HG03432 (cell line): ENCODE measurements at regions not wholly inside any gene's neighbourhood (a gene's known extent, or its start where the extent isn't known, plus 50 kb on each side); places are given as distances from the start of the nearest gene placed in this dataset.
A peak's percentile ranks its signal among the peaks of the same experiment; 100 is the strongest.
"Not testable (repeated sequence)": the region's sequence is repeated elsewhere in the genome, so short reads cannot be mapped to it uniquely, and the experiment has no call there.

ENCODE experiments used
- ATAC-seq: cut with Tn5 transposase; IDR thresholded peaks from one replicate; pipeline ENCODE4 v1.9.1; 2021; ENCODE audit warnings: mild to moderate bottlenecking, moderate library complexity; ENCODE audit not compliant: unreplicated experiment

DNA sequence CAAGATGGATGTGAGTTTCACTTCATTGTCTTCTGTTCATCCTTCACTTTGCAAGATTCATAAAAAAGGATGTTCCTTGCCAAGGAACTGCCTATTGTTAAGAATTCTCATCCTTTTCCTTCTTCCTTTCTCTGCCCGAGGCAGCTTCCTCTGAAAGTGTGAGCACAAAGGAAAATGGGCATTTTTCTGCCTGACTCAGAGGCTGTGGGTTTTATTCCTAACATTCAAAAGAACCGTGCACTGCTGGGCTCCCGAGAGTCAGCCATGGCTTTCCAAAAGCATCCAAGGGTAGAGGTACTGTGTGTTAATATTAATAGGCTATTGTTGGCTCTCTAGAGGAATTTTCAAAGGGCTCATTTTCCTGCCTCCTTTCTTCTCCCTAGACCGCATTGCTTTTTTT is 289.4 kb downstream of the ABCC12 start:
- no peak for ATAC-seq

DNA sequence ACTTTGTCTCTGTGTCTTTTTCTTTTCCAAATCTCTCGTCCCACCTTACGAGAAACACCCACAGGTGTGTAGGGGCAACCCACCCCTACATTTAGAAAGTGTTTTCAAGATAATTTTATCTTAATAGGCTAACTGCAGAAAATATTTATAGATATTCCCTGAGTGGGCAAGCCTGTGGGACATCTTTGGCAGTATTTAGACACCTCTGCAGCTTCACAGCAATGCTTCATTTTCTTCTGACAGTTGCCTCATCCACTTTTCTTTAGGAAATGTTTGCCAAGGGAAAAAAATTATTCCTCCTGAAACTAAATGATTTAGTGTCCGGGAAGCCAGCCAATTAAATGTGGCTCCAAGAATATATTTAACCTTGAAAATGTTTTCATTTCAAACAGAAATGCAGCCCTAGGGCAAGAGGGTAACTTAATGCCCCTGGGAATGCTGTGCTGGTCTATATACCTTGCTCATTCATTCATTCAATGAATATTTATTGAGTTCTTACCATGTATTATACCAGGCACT is 290.4 kb downstream of the ABCC12 start:
- no peak for ATAC-seq

DNA sequence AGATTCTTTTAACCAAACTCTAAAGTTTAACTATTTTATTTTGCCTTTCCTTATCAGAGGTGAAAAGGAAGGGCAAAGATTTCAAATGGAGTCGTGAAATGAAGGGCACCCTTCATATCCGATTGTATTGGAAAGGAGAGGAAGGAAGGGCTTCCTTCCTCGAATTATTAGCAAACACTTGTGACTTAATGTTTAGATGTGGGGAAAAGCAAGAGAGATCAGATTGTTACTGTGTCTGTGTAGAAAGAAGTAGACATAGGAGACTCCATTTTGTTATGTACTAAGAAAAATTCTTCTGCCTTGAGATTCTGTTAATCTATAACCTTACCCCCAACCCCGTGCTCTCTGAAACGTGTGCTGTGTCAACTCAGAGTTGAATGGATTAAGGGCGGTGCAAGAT is 291.5 kb downstream of the ABCC12 start:
- ATAC-seq, result not testable (repeated sequence)

DNA sequence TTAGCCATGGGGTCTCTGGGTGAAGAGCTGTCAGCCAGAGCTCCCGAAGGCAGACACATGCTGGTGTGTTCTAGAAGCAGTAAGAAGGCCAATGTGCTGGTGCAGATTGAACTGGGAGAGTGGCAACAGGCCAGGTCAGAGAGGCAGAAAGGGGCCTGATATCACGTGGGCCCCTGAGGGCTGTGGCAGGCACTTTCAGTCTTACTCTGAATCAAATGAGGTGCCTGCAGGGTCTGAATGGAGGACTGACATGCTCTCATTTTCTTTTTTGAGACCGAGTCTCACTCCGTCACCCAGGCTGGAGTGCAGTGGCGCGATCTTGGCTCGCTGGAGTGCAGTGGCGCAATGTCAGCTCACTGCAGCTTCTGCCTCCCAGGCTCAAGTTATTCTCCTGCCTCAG is 293.8 kb downstream of the ABCC12 start:
- ATAC-seq, result peak; percentile 72

DNA sequence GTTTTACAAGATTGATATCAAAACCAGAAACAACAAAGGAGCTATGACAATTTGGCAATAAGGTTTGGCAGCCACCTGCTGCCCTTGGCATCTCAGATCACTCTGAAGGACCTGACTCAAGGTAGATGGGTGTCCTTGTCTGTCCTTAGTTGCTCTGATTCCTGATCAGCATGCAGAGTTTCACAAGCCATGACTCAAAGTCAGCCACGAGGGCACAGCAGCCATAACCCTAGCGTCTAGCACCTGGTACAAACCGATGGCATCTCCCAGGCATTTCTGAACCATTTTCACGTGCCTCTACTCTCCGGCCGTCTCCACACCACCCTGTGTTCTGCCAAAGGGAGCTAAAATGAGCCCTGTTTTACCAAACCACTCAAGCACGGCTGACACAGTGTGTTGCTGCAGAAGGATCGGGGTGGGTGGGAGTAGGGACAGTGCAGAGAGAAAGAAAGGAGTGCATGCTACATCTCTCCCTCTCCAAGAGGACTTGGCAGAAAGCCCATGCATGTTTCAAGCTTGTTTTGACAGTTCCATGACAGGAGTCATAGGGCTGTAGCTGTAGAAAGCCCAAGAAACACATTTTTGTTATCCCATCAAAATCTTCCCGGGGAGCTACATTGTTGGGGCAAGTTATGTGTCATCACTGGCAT is 297.3 kb downstream of the ABCC12 start:
- no peak for ATAC-seq

DNA sequence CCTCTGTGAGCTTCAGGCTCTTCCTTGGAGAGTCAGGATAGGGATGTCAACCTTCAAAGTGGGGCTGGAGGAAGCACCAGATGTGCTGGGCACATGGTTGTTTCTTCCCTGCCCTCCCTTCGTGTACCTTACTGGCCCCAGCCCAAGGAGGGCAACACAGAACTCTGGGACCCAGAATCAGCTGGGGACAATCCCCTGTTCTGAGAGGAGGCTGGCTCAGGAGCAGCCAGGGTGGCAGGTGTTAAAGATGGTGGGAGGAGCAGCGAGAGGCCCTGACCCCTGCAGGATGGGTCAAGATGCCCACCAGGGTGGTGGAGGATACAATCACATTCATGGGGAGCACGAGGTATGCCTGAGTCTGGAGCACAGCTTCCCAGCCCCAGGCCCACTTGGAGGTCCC is 300.4 kb downstream of the ABCC12 start:
- ATAC-seq, result no peak

DNA sequence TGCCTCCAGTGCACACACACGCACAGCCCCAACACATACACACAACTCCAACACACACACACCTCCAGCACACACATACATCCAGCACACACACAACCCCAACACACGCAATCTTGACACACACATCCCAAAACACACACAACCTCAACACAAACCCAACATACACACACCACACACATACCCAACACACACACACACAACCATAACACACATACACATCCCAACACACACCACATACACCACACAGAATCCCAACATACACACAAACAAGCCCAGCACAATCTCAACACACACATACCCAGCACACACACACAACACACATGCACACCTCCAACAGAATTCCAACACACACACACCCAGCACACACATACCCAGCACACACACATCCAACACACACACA is 301.1 kb downstream of the ABCC12 start:
- no peak for ATAC-seq

DNA sequence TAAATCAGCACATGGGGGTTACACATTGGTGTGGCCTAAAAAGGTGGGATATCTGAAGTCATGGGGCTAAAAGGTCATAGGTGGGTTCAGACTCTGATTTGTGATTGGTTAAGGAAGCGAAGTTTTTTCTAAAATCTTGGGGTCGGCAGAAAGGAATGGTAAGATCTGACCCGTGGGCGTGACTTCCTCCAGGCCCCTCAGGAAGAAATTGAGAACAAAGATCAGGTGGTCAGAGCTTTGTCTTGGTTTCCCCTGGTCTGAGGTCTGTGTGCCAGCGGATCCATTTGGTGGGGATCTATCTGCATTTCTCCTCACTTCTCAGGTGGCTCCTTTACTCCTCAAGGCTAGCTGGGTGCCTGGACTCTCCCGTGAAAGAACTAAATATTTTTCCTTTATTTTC is 302.8 kb downstream of the ABCC12 start:
- ATAC-seq, result no peak

DNA sequence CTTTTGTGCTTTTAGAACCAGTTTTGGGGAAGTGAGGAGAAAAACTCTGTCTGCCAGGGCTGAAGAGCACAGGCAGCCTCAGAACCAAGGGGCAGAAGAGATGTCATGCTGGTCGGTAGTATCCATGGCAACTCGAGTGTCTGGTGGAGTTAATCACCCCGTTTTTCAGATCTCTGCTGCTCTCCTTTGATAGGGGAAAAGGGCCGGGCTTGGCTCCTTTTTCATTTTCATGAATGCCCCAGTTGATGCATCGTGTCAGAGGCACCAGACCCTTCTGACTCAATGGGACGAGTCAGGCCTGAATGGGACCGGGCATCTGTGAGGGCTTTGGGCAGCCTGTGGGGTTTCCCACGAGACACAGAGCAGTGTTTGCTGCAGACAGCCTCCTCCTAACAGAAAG is 304.6 kb downstream of the ABCC12 start:
- no peak for ATAC-seq

DNA sequence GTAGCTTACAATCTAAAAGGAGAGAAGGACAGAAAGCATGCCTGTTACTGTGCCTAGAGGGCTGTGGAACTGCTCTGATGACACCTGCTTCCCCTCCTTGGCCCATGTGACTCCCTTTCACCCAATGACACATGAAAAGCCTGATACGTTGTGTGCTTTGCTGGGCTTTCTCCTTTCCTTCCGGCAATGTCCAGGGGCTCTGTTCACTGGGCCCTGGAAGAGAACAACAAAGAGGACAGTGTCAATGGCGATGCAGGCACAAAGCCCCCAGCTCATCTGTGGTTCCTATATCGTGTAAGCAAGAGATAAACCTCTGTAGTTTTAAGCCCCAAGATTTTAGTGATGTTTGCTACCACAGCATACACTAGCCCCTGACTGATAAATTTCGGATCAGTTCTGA is 306.1 kb downstream of the ABCC12 start:
- ATAC-seq, result no peak

DNA sequence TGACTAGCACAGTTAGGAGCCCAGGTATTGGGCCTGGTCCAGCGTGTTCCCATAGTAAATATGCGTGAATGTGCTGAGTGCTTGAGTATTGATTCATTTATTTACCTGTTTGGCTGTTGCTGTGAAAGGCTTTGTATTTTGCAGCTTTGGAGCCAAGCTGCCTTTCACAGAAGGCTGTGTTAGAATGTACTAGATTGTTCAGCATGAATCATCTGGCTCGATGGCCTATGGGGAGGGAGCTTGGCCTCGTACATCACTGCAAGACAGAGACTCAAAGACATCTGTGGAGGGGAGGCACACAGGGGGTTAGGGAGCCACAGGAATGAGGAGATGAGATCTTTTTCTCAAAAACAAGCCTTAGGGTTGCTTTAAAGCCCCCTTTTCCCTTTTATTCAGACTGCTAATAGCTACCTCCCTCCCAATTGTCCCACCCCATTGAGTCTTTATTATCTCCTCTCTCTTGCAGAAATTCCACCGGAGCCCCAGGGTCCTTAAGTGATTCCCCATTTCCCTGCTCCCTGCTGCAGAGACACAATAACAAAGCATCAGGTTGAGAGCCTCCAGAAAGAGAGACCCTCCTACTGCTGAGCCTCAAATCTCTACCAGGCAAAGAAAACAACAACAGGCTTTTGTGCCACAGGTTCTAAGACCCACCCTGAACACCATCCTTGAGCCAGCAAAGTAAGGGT is 307.2 kb downstream of the ABCC12 start:
- ATAC-seq, result no peak

DNA sequence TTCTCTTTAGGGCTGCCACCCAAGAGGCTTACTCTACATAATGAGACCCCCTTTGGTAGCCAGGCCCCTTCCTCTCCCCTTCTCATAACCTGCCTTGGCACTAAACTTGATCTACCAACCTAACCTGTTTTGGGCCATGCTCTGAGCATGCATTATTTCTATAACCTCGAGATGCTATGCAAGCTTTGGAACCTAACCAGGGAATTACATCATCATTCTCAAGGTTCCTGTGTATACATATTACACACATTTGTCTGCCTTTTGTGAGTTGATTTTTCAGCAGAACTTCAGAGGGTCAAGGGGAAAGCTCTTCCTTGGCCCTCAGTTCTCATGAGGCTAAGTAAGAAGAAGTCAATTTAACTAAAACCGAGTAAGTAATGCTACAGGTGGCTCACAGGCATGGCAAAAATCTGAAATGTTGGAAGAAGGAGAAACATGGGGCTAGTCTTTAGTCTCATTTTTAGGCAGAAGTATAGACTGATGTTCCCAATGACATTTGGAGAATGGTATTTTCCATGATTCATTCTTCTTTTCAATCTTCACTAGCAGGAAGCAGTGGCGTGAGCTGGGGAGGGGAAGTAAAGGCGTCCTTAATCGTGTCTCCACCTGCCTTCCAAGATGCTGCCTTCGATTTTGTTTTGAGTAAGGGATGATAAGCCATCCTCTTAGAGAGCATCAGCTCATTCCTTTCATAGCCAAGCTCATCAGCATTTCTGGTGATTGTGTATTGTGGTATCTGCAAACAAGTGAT is 308.4 kb downstream of the ABCC12 start:
- no peak for ATAC-seq

DNA sequence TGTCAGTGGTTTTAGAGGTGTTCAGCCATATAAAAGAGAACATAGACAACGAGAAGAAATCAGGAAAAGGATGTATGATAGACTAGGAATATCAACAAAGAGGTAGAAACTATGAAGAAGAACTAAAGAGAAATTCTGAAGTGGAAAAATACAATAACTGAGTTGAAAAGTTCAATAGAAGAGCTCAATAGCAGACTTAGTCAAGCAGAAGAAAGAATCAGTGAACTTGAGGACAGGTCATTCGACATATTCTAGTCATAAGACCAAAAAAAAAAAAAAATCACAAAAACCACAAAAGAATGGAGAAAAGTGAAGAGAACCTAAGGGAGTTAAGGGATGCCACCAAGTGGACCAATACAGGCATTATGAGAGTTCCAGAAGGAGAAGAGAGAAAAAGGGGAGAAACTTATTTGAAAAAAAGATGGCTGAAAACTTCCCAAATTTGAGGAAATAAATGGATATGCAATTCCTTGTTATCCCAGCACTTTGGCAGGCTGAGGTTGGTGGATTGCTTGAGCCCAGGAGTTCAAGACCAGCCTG is 321.2 kb downstream of the ABCC12 start:
- no peak for ATAC-seq

DNA sequence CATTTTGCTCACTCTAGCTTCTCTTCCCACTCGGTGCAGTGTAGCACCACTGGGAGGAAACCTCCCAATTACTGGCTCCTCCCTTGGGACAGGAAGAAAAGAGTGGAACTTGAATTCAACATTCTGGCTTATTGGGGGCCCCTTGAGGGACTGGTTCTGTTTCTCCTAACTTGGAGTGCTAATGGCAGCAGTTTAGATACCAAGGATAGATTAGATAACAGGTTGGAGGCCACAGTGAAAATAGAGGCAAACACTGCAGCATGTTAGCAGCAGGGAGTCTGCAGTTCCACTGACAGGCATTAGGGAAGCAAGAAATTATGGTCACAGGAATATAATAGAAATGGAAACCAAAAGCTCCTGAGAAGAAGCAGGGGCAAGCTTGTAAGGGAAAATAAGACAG is 322.0 kb downstream of the ABCC12 start:
- ATAC-seq, result no peak

DNA sequence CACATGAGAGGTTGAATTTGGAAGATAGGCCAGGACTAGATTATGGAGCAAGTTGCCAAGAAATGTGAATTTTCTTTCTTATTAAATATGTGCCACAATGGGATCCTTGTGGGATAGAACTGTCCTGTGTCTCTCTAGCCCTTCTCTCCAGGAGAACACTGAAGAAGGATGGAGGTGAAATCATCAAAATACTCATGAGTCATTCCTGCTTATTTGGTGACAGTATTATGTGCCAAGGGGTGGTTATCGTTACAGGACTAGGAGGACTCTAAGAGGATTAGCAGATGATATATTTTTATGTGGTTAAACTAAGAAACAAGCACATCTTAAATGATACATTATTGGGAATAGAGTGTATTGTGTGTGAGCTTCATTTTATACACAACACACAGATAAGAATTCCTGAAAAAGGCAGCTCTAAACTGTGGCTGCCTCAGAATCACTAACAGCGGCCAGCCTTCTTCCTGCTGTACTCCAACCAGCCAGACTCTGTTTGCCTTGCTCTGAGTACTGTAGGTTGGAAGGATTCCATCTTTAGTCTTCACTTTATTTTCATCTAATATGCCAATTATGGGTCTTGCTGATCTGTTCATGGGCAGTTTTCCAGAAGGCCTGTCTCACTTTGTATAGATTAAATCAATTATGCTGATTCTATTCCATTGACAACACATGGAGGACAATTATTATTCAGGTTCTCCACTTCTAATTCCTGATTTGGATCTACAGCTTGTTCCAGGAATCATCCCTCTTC is 325.8 kb downstream of the ABCC12 start:
- no peak for ATAC-seq

DNA sequence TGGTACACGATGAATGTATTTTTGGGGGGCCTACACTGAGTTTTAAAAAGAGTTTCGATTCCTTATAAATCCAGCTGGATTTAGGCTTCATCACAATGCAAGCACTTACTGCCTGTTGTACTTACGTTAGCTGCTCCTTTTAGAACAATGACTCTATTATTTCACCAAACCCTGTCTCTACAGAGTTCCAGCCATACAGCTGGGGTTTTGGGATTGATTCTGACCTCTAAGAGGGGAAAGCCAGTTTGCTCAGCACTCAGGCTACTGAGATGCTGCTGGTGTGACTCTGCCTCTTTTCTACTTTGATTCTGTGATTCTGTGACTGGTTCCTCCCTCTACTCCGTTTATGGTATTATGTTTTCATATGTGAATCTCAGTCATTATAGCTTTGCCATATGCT is 329.7 kb downstream of the ABCC12 start:
- no peak for ATAC-seq

DNA sequence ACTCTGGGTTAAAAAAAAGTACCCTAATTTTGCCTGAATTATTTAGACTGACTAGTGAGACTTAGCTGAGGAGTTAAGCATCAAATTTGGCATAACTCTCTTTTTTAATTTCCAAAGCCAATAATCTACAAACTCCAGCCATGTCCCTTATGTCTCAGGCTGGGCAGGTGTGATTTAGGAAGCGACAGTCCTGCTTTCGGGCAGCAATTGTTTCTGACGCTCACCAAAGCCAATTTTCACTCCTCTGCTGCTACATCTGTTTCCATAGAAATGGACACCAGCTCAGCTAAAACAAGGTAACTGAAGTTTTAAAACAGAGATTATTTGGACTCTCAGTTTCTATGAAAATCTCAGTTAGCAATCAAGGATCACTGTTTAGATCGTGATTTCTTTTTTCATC is 338.7 kb downstream of the ABCC12 start:
- ATAC-seq, result no peak

DNA sequence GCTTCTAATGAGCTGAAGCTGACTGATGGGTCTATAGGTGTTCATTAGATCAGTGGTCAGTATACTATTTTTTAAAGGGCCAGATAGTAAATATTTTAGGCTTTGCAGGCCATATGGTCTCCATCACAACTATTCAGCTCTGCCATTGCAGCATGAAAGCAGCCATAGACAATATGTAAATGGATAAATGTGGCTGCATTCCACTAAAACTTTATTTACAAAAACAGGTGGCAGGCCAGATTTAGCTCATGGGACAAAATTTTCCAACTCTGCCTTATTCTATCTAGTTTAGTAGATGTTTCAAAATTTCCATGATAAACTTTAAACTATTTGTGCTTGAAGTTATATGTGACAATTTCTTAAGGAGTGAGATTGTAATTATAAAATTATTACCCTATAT is 339.3 kb downstream of the ABCC12 start:
- no peak for ATAC-seq

DNA sequence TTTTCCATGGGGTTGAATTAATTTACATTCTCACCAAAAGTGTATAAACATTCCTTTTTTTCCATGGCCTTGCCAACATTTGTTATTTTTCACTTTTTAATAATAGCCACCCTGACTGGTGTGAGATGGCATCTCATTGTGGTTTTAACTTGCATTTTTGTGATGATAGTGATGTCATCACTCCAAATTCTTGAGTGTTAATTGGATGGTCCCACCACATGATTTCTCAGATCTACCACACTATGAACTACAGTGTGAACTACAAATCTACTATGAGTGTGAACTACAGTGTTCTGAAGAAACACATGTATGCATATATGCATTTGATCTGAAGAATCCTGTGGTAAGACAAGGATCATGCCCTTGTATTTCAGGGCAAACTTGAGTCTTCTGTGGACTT is 340.1 kb downstream of the ABCC12 start:
- no peak for ATAC-seq

DNA sequence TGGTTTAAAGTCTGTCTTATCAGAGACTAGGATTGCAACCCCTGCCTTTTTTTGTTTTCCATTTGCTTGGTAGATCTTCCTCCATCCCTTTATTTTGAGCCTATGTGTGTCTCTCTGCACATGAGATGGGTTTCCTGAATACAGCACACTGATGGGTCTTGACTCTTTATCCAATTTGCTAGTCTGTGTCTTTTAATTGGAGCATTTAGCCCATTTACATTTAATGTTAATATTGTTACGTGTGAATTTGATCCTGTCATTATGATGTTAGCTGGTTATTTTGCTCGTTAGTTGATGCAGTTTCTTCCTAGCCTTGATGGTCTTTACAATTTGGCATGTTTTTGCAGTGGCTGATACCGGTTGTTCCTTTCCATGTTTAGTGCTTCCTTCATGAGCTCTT is 344.0 kb downstream of the ABCC12 start:
- ATAC-seq, result not testable (repeated sequence)

DNA sequence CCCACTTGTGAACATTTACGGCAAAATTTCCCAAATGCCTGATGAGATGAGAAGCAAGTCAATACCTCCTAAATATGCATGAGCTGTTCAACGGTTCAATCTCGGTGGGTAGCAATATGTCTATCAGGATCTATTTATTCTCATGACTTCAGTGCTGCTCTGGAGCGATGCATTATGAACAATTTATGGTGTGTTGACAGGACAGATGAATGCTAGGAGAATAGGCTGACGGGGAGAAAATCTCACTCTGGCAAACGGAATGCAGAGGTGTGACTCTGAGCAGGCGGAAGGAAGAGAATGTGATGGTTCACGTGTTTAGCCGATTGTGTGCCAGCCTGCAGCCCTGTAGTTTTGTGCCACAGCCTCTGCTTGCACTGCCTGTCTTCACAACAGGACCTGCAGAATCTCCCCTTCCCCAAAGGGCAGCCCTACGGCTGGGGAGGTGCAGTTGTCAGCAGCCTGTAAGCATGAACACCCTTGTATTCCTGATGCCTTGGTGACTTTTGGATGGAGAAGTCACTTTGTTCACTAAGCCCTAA is 345.2 kb downstream of the PHKB start:
- no peak for ATAC-seq
